ENCODE measurements at regions not wholly inside any gene's neighbourhood (a gene's known extent, or its start where the extent isn't known, plus 50 kb on each side); places are given as distances from the start of the nearest gene placed in this dataset.

DNA sequence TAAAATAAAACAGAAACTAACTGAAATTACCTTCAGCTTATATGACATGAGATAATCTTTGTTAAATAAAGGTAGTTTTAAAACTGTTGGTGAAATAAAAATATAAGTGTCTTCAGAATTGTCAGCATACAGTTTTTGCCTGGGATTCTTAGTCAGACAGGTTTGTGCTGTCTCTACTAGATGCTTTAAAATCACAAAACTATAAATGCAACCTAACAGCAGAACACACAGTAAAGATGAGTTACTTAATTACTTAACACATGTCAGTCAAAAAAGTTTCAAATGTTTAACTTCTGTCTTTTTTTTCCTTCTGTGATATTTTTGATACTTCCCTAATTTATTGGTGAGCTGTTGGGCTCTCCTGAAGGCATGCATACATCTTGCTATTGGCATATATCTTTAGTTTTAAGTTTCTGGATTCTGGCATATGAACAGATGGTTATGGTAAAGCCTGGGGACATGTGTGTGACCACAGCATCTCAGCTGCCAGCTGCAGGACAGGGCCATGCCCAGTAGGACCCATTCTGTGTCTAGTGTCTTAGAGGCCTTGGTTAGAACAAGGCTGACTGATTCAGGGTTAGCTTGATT lies 231.1 kb upstream of the NUDT12 start:
- Histone ChIP-seq H3K79me1 (ENCODE audit: insufficient read depth, low read depth, low read length, poor library complexity, severe bottlenecking) (no peaks in the 10 kb centered on the region), H4K5ac (ENCODE audit: insufficient read length, low read depth, low read length) (no peak overlapping the region), H4K91ac (ENCODE audit: insufficient read length, low read depth, low read length) (no peak overlapping the region), H2BK20ac (ENCODE audit: low read depth, low read length, poor library complexity, severe bottlenecking) (no peak overlapping the region), H3K56ac (ENCODE audit: insufficient read length, low read depth, low read length) (no peak overlapping the region), H3K18ac (ENCODE audit: insufficient read length, low read depth, low read length) (no peak overlapping the region), H4K20me1 (ENCODE audit: control insufficient read depth, insufficient read depth, insufficient read length) (no peaks in the 10 kb centered on the region), H3K27me3 (ENCODE audit: insufficient read depth, low read length) (no peaks in the 10 kb centered on the region), H2BK5ac (ENCODE audit: insufficient read length, low read length) (no peak overlapping the region), H3K14ac (ENCODE audit: insufficient read depth, low read length) (no peak overlapping the region), H4K8ac (replicated peaks; ENCODE audit: insufficient read length, low read depth, low read length) (no peak overlapping the region), H2BK12ac (ENCODE audit: insufficient read length, low read depth, low read length) (no peak overlapping the region), H3K9ac (ENCODE audit: extremely low read depth, insufficient read length, low read length) (no peak overlapping the region), H2BK120ac (ENCODE audit: low read depth, low read length, poor library complexity, severe bottlenecking) (no peak overlapping the region), H3T11ph (ENCODE audit: low read length) (no peak overlapping the region), H3K23me2 (ENCODE audit: insufficient read length, low read depth, low read length, poor library complexity, severe bottlenecking) (no peaks in the 10 kb centered on the region), H3K4ac (ENCODE audit: low read depth, low read length) (no peak overlapping the region), H3K4me2 (ENCODE audit: insufficient read depth, insufficient read length, low read length) (no peak overlapping the region), H3K9me3 (ENCODE audit: control insufficient read depth, low read depth, low read length) (no peaks in the 10 kb centered on the region), H2AFZ (ENCODE audit: low read length) (no peak overlapping the region), H2AK5ac (ENCODE audit: insufficient read length, low read length) (no peak overlapping the region), H3K4me1 (ENCODE audit: insufficient read depth, low read length) (no peaks in the 10 kb centered on the region), H3K27ac (ENCODE audit: insufficient read length, low read depth, low read length) (no peak overlapping the region), H3K23ac (ENCODE audit: insufficient read length, low read depth, low read length) (no peak overlapping the region), H3K79me2 (ENCODE audit: insufficient read depth, low read length) (no peaks in the 10 kb centered on the region), H2BK15ac (ENCODE audit: low read depth, low read length) (no peak overlapping the region)
- Mint-ChIP-seq H3K4me1 (no peaks in the 10 kb centered on the region), H3K4me3 (no peak overlapping the region), H3K27me3 (ENCODE audit: low read depth) (no peaks in the 10 kb centered on the region), H3K27ac (no peak overlapping the region), H3K9me3 (peaks cover 34 to 54% of the 10 kb centered on the region in 2 experiments), H3K36me3 (ENCODE audit: insufficient read depth in 1 of 3, low read depth in 3 of 3) (peaks cover 18 to 44% (median 35%) of the 10 kb centered on the region in 3 experiments)
- no peak for DNase-seq
- TF ChIP-seq, protein P1, sequence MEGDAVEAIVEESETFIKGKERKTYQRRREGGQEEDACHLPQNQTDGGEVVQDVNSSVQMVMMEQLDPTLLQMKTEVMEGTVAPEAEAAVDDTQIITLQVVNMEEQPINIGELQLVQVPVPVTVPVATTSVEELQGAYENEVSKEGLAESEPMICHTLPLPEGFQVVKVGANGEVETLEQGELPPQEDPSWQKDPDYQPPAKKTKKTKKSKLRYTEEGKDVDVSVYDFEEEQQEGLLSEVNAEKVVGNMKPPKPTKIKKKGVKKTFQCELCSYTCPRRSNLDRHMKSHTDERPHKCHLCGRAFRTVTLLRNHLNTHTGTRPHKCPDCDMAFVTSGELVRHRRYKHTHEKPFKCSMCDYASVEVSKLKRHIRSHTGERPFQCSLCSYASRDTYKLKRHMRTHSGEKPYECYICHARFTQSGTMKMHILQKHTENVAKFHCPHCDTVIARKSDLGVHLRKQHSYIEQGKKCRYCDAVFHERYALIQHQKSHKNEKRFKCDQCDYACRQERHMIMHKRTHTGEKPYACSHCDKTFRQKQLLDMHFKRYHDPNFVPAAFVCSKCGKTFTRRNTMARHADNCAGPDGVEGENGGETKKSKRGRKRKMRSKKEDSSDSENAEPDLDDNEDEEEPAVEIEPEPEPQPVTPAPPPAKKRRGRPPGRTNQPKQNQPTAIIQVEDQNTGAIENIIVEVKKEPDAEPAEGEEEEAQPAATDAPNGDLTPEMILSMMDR (conservative IDR thresholded peaks at IDR 0.05): no peak
